Keratinocyte (primary cell): ENCODE measurements at regions not wholly inside any gene's neighbourhood (a gene's known extent, or its start where the extent isn't known, plus 50 kb on each side); places are given as distances from the start of the nearest gene placed in this dataset.

Source experiments
- DNase-seq: peaks from one replicate; pipeline ENCODE4 v3.0.0-alpha.2; 2011; ENCODE audit warnings: low read depth, missing footprints, low spot score
- FAIRE-seq: peaks from 2 replicates; lab custom pipeline; 2011; peaks lifted over from hg19 to GRCh38; lab: Jason Lieb, UNC
- H2AFZ ChIP-seq: 2 replicates; pipeline ENCODE4 v1.6.0; 2012; ENCODE audit warnings: low read length, control low read depth, inconsistent platforms; ENCODE audit not compliant: control insufficient read depth
- H3K27ac ChIP-seq: 2 replicates; pipeline ENCODE4 v1.5.1; 2011; ENCODE audit warnings: low read length; ENCODE audit not compliant: control insufficient read depth, insufficient read depth
- H3K27me3 ChIP-seq: 3 replicates; pipeline ENCODE4 v1.6.0; 2011; ENCODE audit warnings: low read length; ENCODE audit not compliant: control insufficient read depth, insufficient read depth; ENCODE audit errors: extremely low read depth
- H3K36me3 ChIP-seq, 2 experiments: 2 replicates in 1 of 2; 3 replicates in 1 of 2; pipeline ENCODE4 v1.5.1; 2011; ENCODE audit warnings: low read length in 2 of 2, mild to moderate bottlenecking in 1 of 2; ENCODE audit not compliant: control insufficient read depth in 2 of 2, insufficient read depth in 2 of 2; ENCODE audit errors: extremely low read depth in 1 of 2
- H3K4me1 ChIP-seq: 3 replicates; pipeline ENCODE4 v1.5.1; 2011; ENCODE audit warnings: low read length; ENCODE audit not compliant: control insufficient read depth, insufficient read depth; ENCODE audit errors: extremely low read depth
- H3K4me2 ChIP-seq: 3 replicates; pipeline ENCODE4 v1.6.0; 2011; ENCODE audit warnings: low read depth, low read length; ENCODE audit not compliant: control insufficient read depth, insufficient read depth; ENCODE audit errors: extremely low read depth
- H3K4me3 ChIP-seq, 3 experiments: fragments of 200-600 bp in 1 of 3; sonication (generic) in 1 of 3; 2 replicates in 2 of 3; 3 replicates in 1 of 3; pipeline ENCODE4 v1.5.1; 2011 to 2016; ENCODE audit warnings: low read length in 3 of 3, mild to moderate bottlenecking in 3 of 3, control low read depth in 2 of 3, inconsistent platforms in 1 of 3, low read depth in 1 of 3, mixed read lengths in 1 of 3, mixed run types in 1 of 3, moderate library complexity in 1 of 3; ENCODE audit not compliant: control insufficient read depth in 2 of 3, insufficient read depth in 2 of 3; ENCODE audit errors: extremely low read depth in 1 of 3
- H3K79me2 ChIP-seq: 2 replicates; pipeline ENCODE4 v1.6.0; 2012; ENCODE audit warnings: low read length; ENCODE audit not compliant: control insufficient read depth, insufficient read depth
- H3K9ac ChIP-seq: 3 replicates; pipeline ENCODE4 v1.6.0; 2011; ENCODE audit warnings: low read length; ENCODE audit not compliant: control insufficient read depth, insufficient read depth; ENCODE audit errors: extremely low read depth
- H3K9me1 ChIP-seq: 3 replicates; pipeline ENCODE4 v1.6.0; 2011; ENCODE audit warnings: low read length; ENCODE audit not compliant: control insufficient read depth, insufficient read depth; ENCODE audit errors: extremely low read depth
- H3K9me3 ChIP-seq: 2 replicates; pipeline ENCODE4 v1.5.1; 2012; ENCODE audit warnings: low read depth, low read length; ENCODE audit not compliant: control insufficient read depth
- H4K20me1 ChIP-seq: 3 replicates; pipeline ENCODE4 v1.6.0; 2011; ENCODE audit warnings: low read length; ENCODE audit not compliant: control insufficient read depth, insufficient read depth; ENCODE audit errors: extremely low read depth
- EZH2 ChIP-seq: IDR thresholded peaks from one replicate; pipeline ENCODE4 v1.6.1; 2012; ENCODE audit warnings: inconsistent platforms, mild to moderate bottlenecking, low read length, moderate library complexity
- dilution Hi-C: fragments of 300-500 bp; cut with MboI; formaldehyde crosslinking; loops from one replicate; pipeline ENCODE4 v1.7.0; 2020; ENCODE audit warnings: low sequenced_read_pairs; ENCODE audit not compliant: extremely low pct_ligation_motif_present
- TF ChIP-seq, protein P1 (sequence below), 3 experiments: IDR thresholded peaks in 1 of 3; conservative IDR thresholded peaks in 1 of 3; optimal IDR thresholded peaks in 1 of 3; 2 replicates in 2 of 3; 3 replicates in 1 of 3; pipeline versions ENCODE3 to v1.5.1; 2011; ENCODE audit warnings: low read length in 3 of 3, mild to moderate bottlenecking in 3 of 3, moderate library complexity in 2 of 3, control low read depth in 1 of 3, inconsistent platforms in 1 of 3; ENCODE audit not compliant: insufficient read depth in 2 of 3; ENCODE audit errors: extremely low read depth in 1 of 3

GRCh38 chr14:30058401-30058800 is 130.8 kb upstream of the PRKD1 start:
- Histone ChIP-seq H3K4me1 (no peaks in the 10 kb centered on the region), H4K20me1 (no peaks in the 10 kb centered on the region), H3K9me1 (no peaks in the 10 kb centered on the region), H3K4me3 (no peak overlapping the region), H3K36me3 (no peaks in the 10 kb centered on the region), H3K79me2 (no peaks in the 10 kb centered on the region), H3K9ac (no peak overlapping the region), H3K9me3 (no peaks in the 10 kb centered on the region), H3K4me2 (no peak overlapping the region), H2AFZ (no peak overlapping the region), H3K27me3 (no peaks in the 10 kb centered on the region), H3K27ac (no peak overlapping the region)
- TF ChIP-seq EZH2 = no peak
- TF ChIP-seq, protein P1, sequence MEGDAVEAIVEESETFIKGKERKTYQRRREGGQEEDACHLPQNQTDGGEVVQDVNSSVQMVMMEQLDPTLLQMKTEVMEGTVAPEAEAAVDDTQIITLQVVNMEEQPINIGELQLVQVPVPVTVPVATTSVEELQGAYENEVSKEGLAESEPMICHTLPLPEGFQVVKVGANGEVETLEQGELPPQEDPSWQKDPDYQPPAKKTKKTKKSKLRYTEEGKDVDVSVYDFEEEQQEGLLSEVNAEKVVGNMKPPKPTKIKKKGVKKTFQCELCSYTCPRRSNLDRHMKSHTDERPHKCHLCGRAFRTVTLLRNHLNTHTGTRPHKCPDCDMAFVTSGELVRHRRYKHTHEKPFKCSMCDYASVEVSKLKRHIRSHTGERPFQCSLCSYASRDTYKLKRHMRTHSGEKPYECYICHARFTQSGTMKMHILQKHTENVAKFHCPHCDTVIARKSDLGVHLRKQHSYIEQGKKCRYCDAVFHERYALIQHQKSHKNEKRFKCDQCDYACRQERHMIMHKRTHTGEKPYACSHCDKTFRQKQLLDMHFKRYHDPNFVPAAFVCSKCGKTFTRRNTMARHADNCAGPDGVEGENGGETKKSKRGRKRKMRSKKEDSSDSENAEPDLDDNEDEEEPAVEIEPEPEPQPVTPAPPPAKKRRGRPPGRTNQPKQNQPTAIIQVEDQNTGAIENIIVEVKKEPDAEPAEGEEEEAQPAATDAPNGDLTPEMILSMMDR (optimal IDR thresholded peaks at IDR 0.05 in 1 of 3, IDR thresholded peaks at IDR 0.05 in 1 of 3, conservative IDR thresholded peaks at IDR 0.05 in 1 of 3; ENCODE audit: extremely low read depth in 1 of 3, insufficient read depth in 2 of 3, low read length in 3 of 3) = no peak
- dilution Hi-C loops = no loop called here
- DNase-seq = no peak
- FAIRE-seq = no peak

GRCh38 chr14:30063746-30064145 is 136.1 kb upstream of the PRKD1 start:
- Histone ChIP-seq H4K20me1 (no peaks in the 10 kb centered on the region), H3K9me1 (no peaks in the 10 kb centered on the region), H3K36me3 (no peaks in the 10 kb centered on the region)

More at GRCh38 chr14:30063746-30064145, 136.1 kb upstream of the PRKD1 start:
- H3K4me2 ChIP-seq = no peak overlapping the region
- no peak for DNase-seq
- no peak overlapping the region for H3K4me3 ChIP-seq
- H3K27ac ChIP-seq = no peak overlapping the region
- dilution Hi-C loops = no loop called here
- no peak for FAIRE-seq
- H3K79me2 ChIP-seq = no peaks in the 10 kb centered on the region
- H3K9me3 ChIP-seq = no peaks in the 10 kb centered on the region
- no peak for TF ChIP-seq EZH2
- TF ChIP-seq, protein P1 (optimal IDR thresholded peaks at IDR 0.05 in 1 of 3, IDR thresholded peaks at IDR 0.05 in 1 of 3, conservative IDR thresholded peaks at IDR 0.05 in 1 of 3; ENCODE audit: extremely low read depth in 1 of 3, insufficient read depth in 2 of 3, low read length in 3 of 3) = no peak
- H3K9ac ChIP-seq = no peak overlapping the region
- H3K27me3 ChIP-seq = no peaks in the 10 kb centered on the region
- no peaks in the 10 kb centered on the region for H3K4me1 ChIP-seq
- no peak overlapping the region for H2AFZ ChIP-seq
